Fibroblast of skin of right quadriceps (primary cell): ENCODE measurements at regions not wholly inside any gene's neighbourhood (a gene's known extent, or its start where the extent isn't known, plus 50 kb on each side); places are given as distances from the start of the nearest gene placed in this dataset.
"Not testable (repeated sequence)": the region's sequence is repeated elsewhere in the genome, so short reads cannot be mapped to it uniquely, and the experiment has no call there.

Experiments used
- DNase-seq: peaks from one replicate; pipeline ENCODE4 v3.0.0-alpha.2; 2013

DNA sequence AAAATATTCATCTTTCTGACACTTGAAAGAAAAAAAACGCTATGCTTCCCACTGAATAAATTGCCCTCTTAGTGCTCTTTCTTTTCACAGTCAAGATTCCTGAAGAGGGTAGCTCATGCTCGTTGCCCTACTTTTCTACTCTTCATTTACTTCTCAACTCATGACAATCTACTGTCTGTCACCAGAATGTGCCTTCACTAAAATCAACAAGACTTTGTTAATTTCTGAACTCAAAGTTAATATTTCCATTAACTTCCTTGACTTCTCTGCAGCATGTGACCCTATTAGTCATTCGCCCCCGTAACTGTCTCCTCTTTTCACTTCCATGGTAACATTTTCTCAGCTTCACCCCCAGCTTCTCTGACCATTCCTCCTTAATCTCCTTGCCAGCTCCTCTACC lies 98.9 kb upstream of the MAPRE2 start:
- DNase-seq = no peak

GRCh38 chr18:34942975-34943374 lies 98.2 kb upstream of the MAPRE2 start:
- DNase-seq = no peak

DNA sequence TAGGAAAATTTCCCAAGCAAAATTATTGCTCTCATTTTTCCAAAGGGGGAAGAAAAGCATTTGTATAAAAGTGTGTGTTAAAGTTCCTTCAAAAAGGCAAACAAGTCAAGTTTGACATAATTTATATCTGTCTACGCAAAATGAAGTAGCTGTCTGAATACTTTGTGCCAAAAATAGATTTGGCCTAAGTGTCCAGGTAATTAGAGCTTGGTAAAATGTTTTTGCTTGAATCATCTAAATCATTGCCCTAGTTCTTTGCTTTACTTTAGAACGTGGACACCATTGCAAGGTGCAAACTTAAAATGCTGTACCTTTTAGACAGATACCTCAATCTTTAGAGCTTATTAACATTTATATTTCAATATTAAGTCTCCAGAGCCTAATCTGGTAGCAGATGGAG lies 97.6 kb upstream of the MAPRE2 start:
- no peak for DNase-seq

DNA sequence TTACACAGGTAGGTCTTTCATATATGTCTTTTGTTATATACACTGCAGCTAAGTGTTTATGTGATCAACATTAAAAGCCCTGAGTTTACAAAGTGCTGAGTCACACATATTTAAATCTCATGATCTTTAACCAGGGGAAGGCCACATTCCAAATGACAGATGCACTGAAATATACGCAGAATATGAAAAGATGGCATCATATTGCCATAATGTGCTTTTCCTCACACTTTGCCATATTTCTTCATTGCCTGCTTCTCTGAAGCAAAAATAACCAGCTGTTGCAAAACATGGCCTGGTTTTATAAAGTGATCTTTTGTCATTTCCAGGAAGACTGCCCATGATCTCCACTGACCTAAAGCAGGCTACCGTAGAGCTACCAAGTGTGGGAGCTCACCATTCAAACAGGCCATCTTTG lies 93.5 kb upstream of the MAPRE2 start:
- peak; percentile 38 for DNase-seq

DNA sequence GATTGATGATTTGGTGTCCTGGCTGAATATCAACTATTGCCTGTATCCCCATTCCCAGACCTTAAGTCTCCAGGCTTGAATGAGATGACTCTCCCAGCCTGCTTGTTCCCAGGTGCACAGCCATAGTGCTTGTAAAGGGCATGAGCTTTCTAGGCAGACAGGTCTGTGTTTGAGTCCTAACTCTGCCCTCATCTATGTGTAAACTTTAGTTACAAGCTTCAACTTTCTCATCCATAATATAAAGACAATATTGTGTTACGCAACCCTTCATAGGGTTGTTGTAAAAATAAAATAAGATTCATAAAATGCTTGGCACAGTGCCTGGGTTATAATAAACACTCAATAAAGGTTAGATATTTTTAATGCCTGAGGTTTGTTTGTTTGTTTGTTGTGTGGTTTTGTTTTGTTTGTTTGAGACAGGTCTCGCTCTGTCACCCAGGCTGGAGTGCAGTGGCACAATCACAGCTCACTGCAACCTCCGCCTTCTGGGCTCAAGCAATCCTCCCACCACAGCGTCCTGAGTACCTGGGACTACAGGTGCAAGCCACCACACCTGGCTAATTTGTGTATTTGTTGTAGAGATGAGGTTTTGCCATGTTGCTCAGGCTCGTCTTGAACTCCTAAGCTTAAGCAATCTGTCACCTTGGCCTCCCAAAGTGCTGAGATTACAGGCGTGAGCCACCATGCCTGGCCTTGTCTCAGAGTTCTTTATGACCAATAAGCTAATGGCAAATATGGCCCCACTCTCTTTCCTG lies 89.4 kb upstream of the MAPRE2 start:
- DNase-seq = no peak

DNA sequence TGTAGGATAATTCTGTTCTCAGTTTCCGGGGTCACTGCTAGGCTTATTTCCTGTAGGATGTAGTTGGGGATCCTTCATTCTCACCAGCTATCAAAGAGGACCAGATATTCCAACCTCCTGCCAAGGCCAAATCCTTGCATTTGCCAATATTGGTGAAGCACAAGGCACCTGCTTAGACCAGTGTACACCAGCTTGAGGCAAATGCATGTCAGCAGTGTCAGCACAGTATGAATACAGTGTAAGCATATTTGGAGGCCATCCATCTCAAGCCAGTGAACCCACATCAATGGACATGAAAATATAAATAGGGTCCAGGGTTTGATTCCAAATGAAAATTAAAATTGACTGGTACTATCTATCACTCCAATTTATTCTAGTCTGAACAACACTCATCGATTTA lies 88.0 kb upstream of the MAPRE2 start:
- no peak for DNase-seq

- not testable (repeated sequence) for DNase-seq
These were observed 85.7 kb upstream of the MAPRE2 start for GRCh38 chr18:34955494-34955893.

GRCh38 chr18:34956663-34957062 lies 84.5 kb upstream of the MAPRE2 start:
- DNase-seq = peak; percentile 28

DNA sequence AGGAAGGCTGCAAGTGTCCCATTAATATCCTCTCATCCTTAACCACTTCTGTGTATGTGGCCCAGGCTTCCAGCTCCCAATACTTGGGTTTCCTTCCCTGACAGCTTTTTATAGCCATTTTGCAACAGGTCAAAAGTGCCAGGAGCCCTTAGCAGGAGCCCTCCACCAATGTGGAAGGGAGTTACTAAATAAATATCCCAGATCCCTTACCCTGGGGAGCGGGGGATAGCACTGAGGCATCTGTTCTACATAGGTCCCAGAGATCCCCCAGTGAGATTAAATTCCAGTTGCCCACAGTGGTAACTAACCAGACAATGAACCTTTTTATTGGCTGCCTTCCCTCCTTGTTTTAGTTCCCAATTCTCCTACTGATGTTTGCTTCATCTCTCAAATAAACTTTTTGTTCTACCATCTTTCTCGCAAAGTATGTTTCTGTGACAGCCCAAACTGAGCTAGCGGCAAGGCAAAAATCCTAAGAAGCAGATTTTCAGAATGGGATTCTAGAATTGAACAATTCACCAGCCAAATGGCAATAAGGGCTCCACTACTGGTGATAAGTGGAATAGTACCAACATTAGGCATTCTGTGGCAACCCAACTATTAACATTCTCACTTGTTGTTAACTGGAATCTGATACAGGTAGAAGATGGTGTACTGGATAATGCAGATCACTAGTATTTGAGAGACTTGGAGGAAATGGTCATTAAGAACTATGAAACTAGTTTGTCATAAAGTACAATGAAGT lies 83.9 kb upstream of the MAPRE2 start:
- DNase-seq = peak; percentile 55

DNA sequence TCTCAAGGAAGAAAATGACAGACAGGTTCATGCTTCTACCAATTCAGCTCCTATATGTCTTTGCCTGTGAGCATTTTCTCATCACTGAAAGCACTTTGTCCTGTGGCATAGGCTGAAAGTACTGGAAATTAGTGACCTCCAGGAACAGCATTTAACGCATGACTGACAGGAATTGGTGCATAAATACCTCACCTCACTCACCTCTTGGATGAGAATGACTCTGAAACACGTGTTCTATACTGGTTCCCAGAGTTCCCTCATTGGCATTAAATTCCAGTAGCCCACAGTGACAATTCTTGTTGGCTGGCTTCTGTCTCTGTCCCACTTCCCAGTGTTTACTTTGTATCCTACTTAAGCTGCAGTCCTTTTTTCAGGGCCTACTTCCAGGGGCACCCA lies 83.4 kb upstream of the MAPRE2 start:
- no peak for DNase-seq

DNA sequence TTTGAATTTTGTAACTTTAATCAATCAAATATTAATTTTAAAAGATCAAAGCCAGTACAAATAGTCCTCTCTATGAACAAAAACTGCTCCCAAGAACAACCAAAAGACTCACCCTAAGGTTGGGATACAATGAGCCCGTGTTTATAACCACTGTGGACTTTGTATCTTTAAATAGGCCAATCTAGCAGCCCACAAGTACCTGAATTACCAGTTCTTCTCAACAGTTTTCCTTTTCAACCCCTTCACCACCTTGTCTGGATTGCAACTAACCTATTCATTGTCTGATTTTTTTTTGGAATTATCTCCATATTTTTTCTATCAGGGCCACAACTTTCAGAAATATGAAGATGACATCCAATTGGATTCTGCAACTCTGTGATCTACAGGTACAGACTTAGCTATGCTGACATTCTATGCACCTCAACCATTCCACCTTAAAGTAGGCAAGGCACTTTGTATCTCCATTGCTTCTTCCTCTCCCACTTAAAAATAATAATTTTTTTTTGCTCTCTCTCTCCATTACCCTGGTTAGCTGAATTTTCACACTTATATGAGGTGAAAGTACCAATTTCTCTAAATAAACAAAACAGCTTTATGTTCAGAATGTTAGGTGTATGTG lies 81.9 kb upstream of the MAPRE2 start:
- no peak for DNase-seq

GRCh38 chr18:34959989-34960388 lies 81.2 kb upstream of the MAPRE2 start:
- DNase-seq = no peak

DNA sequence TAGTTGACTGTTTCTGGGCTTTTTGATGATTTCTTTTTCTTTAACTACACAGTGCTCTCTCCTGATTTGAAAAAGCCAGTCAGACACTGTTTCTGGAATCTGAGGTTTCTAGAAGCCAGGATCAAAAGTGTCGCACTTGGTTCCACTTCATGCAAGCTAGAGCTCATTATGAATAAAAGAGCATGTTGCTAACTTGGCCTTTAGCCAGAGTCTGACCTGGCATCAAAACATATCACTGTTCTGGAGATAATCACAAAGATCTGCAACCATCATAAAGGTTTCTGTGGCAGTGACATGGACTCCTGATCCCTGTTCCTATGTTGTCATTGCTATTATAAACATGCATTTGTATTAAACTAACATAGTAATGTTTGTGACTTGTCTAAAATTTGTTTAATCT lies 76.1 kb upstream of the MAPRE2 start:
- no peak for DNase-seq

DNA sequence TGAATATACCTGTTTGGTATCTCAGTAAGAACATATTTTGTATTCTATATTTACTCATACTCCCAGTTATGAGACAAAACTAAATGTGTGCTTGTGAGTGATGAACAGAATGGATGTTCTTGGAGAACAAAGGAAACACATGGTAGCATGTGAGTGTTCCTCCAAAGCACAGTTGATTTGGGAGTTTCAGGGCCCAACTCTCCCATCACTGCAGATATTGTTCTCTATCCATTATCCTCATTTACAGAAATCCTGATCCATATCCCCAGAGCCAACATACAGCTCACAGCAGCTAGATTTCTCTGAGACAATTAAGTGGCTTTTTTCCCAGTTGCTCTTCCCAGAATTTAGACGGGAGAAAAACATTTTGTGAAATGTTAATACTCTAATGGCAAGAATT lies 75.6 kb upstream of the MAPRE2 start:
- DNase-seq = no peak

- peak; percentile 9 for DNase-seq
These were observed 71.1 kb upstream of the MAPRE2 start for GRCh38 chr18:34970106-34970505.

DNA sequence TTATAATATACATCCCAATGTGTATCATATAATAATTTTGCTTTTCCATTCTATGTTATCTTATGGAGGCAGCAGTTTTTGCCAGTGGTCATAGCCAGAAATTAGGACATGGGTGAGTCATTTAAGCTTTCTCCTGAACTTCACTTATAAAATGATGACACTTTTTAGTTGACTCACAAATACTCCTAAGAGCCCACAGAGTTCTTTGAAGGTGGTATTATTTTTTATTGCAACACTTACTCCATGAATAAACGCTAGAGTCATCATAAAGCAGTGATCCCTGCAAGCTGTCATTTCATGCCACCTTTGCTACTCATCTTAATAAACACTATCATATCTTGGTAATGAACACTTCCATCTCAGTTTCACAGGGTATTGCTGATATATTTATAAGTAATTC lies 69.9 kb upstream of the MAPRE2 start:
- DNase-seq = peak; percentile 17

- DNase-seq = no peak
These were observed 68.3 kb upstream of the MAPRE2 start for GRCh38 chr18:34972765-34973414.

DNA sequence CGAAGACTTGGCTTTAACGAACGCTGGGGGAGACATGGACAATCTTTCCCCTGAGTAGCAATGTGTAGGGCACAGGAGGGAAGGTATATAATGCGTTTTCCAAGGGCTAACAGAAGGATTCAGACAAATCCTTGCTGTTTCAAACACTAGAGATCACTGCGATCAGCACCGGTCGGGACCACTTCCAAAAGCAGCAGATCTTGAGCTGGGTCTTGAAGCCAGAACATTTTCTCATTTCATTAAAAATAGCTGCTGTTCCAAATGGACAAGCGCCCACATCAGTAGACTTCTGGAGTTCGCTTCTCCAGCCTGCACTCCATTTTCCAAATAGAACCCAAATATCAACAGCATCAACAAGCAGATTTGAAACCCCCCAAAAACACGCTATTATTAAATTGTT lies 65.1 kb upstream of the MAPRE2 start:
- no peak for DNase-seq

DNA sequence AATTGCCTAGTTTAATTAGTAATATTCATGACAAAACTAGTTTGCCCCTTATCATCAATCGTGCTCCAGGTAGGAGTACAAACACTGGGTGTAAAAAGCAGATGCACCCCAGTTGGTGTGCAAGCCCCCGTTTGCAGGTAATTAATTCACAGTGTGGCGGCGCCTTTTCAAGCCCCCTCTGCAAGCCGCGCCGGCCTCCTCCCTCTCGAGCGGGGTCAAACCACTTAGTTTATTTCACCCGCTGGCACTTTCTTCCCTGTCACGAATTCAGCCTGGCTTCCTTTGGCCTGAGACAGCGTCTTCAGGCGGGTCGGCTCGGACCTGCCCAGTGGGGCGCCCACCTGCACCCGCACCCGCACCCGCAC lies 64.7 kb upstream of the MAPRE2 start:
- no peak for DNase-seq

DNA sequence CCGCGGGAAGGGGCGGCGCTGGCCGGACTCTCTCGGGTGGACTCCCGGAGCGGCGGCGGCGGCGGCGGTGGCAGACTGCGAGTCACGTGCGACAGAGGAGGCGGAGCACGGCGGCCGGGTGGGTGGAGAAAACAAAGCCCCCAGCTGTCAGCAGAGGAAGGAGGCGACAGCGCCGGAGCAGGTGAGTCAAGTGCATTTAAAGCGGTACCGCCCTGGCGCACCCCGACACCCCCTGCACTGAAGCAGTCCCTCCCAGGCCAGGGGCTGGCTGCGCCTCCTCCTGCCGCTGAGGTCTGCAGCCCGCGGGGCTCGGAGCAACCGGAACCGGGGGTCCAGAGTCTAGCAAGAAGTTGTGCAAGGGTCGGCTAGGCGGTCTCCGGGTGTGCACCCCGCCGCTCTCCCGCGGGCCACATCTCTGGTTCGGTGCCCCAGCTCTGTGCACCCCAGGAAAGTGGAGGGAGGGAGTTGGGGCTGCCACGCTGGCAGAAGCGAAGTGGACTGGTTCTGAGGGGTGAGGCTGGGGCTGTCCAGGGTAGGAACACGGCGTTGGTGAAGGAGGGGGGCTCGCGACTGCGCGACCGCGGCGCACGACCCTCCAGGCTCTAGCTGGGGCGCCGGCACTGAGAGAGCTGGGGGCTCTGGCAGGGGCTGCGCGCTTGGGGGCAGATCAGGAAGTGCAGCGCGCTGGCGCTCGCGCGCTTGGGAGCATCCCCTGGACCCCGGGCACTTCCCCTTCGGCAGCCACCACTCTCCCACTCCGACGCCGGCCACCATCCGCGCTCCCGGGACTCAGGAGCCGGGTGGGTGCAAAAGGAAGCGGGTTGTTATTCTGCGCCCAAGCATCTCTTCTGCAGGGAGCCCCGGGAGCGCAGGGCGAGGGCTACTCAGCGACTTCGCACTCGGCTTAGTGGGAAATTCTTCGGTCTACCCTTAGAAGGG lies 64.0 kb upstream of the MAPRE2 start:
- peak; percentile 11 for DNase-seq

- DNase-seq = peak; percentile 11
These were observed 63.2 kb upstream of the MAPRE2 start for GRCh38 chr18:34977838-34978532.

- no peak for DNase-seq
These were observed 62.7 kb upstream of the MAPRE2 start for GRCh38 chr18:34978533-34978893.
